Activated CD4-positive, alpha-beta T cell treated with anti-CD3 and anti-CD28 coated beads, Interleukin-10, Interleukin-2, amounts not matched to agents 100 ng/mL and 50 ng/mL, durations not matched to agents 16 hours and 8 hours (primary cell): ENCODE measurements at regions not wholly inside any gene's neighbourhood (a gene's known extent, or its start where the extent isn't known, plus 50 kb on each side); places are given as distances from the start of the nearest gene placed in this dataset.
"Not testable (repeated sequence)": the region's sequence is repeated elsewhere in the genome, so short reads cannot be mapped to it uniquely, and the experiment has no call there.

Experiments used
- DNase-seq: peaks from one replicate; pipeline ENCODE4 v3.0.0-alpha.2; 2020

DNA sequence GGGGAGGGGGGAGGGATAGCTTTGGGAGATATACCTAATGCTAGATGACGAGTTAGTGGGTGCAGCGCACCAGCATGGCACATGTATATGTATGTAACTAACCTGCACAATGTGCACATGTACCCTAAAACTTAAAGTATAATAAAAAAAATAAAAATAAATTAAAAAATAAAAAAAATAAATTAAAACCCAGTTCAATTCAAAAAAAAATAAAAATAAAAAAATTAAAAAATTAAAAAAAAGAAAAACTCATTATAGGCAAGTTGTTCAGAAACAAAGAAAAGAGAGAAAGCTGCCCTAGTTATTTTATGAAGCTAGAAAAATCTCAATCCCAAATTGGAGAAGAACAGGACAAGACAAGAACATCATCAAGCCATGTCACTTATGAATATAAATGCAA is 147.5 kb upstream of the PRR20G start:
- not testable (repeated sequence) for DNase-seq

DNA sequence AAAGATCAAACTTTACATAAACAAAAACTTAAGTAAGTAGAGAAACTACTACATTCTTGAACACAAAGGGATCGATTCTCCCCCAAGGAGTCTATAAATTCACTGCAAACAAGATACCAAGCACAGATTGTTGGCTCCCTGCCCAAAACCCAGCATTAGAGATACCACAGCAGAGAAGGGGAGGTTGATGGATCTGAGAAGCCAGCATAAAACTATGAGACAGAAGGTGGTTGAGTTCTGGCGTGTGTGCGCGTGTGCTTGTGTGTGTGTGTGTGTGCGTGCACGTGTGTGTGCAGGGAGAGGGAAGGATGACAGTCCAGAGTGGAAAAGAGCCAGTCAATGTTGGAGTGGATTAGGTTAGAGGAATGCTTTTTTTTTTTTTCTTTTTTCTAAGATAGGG is 143.2 kb upstream of the PRR20G start:
- DNase-seq, result no peak

DNA sequence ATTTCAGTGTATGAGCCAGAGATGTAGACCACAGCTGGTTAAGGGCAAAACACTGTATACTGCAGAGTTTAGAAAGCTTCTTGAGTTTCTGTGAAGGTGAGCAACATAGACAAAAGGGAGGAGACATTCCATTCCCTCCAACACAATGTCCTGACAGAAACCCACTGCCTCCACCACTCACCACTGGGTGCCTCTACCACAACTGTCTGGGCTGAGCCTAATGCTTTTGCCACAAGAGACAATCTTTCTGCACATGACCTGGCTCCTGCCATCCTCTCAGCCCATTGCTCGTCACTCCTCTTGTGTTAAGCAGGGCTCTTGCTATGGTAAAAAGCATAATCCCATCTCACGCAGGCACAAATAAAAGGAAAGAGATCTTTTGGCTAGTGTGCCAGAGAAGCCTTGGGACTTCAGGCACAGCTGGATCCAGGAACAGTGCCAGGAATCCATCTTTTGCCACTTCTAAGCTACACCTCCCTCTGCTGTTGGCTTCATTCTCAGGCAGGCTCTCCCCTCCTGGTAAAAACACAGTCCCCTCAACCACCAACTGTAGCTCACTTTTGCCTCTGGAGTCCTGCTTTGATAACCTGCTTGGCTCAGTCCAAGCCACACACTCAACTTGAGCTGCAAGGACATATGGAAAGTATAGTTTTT is 140.6 kb upstream of the PRR20G start:
- no peak for DNase-seq

DNA sequence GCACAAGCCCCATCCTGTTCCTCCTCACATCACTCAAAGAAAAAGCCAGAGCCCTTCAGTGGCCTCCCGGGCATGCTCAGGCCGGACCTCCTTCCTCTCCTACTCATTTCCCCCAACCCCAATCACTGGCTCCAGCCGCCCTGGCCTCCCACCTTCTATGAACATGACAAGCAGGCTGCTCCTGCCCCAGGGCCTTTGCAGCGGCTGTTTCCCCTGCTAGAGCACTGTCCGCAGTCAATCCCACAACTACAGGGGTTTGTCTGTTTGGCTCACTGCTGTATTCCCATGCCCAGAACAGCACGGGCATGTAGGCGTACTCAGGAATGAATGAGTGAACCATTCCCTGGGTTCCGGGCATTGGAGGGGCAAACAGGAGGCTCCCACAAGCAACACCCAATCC is 139.8 kb upstream of the PRR20G start:
- no peak for DNase-seq

DNA sequence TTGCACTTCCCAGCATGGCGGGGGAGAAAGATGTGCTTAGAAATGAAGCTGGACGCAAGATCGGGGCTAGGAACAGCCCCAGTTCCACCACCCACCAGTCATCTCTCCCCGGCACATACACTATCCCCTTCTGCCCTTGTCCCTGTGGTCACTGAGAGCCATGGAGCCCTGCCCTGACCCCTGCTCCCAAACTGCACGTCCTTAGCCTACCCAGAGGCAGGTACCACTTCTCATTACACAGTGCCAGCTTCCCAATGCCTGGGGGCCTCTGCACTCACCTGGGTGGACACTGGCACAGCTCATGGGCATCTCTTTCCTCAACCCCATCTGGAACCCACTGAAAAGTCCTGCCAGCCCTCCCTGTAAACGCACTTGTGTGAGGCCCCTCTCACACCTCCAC is 139.3 kb upstream of the PRR20G start:
- no peak for DNase-seq

DNA sequence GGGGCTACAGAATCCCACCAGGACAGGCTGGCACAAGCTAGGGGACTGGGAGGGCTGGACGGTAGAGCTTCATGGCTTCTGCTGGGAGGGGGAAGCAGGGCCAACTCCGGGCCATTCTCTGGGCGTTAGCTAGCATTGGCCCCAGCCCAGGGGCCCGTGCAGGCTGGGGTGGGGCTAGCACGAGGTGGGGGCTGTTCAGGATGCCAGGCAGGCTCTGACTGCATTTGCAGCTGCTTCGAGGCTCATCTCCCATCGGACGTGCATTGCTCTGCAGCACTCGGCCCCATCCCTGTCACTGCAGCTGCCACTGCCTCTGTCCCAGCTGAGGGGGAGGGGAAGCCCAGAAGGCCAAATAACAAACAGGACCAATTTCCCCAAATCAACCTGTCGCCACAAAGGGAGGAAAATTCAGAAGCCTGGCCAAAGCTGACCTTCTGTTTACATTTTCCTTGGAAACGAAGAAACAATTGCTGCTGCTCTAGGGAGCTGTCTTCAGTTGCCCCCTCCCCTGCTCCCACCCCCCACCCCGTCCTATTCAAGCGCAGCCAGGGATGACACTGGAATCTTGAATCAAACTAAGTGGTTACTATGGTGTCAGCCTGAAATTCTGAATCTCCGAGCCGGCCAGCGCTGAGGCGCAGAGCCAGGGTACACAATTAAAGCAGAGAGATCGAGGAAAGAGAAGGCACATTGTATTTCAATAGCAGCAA is 138.8 kb upstream of the PRR20G start:
- DNase-seq, result no peak

DNA sequence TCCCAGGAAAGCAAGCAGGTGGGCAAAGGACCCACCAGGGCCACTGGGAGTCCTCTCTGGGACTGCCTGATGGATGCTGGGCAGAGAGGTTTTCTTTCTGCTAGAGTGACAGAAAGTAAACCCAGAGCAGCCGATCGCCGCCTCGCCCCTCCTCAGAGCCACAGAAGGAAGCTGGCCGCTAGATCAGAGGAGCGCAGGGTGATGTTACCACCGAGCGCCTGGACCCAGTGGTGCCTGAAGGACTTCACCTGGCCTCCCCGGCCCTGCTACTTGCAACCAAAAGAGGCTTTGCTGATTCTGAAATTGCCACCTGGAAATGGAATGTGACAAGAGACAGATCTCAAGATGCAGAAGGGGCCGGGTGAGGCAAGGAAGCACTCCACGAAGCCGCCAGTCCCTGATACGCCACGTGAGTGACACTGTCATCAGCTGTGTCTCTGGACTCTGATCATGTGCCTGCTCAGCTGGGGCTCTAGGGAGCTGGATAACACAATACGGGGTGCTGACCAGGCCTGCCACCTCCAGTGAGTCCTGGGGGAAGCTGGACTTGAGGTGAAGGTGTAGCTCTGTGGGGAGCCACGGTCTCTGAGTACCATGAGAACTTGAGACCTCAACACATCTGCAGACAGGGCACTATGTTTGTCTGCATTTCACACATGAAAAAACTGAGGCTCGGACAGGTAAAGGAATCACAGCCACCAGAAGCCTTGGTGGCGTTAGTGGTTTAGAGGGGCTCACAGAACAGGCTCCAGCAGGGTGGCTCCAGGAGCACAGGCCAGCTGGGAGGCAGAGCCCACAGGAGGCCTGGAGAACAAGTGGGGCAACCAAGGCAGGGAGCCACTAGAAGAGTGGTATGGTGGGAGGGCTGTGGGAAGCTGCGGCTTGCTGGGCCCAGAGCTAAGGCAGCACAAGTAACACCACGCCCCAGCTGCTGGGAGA is 137.9 kb upstream of the PRR20G start:
- no peak for DNase-seq

DNA sequence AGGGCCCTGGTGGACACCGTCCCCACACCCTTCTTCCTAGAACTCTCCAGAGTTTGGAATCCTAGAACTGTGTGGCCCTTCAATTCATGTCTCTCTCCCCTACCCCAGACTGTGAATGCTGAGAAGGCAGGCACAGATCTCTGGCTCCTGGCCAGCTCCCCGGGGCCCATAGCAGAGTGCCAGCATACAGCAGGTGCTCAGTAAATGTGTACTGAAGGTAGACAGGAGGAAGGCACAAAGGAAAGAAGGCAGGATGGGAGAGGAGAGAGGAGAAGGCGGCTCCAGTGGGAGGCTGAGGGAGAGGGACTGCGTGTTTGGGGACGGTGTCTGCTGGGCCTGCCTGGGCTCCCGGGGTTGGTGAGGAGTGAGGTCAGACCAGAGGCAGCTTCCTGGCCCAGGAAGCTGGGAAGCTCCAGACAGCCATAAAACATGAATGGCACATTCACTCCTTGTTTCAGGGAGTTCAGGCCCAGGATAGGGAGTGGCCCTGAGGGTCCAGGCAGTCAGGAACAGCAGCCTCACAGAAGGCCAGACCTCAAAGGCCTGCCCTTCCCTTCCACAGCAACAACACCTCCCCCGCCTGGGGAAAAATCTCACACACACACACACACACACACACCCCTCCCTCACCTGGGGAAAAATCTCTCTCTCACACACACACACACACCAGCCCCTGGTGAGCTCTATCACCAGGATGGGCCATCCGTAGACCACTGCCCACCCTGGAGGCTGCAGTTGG is 137.1 kb upstream of the PRR20G start:
- no peak for DNase-seq

DNA sequence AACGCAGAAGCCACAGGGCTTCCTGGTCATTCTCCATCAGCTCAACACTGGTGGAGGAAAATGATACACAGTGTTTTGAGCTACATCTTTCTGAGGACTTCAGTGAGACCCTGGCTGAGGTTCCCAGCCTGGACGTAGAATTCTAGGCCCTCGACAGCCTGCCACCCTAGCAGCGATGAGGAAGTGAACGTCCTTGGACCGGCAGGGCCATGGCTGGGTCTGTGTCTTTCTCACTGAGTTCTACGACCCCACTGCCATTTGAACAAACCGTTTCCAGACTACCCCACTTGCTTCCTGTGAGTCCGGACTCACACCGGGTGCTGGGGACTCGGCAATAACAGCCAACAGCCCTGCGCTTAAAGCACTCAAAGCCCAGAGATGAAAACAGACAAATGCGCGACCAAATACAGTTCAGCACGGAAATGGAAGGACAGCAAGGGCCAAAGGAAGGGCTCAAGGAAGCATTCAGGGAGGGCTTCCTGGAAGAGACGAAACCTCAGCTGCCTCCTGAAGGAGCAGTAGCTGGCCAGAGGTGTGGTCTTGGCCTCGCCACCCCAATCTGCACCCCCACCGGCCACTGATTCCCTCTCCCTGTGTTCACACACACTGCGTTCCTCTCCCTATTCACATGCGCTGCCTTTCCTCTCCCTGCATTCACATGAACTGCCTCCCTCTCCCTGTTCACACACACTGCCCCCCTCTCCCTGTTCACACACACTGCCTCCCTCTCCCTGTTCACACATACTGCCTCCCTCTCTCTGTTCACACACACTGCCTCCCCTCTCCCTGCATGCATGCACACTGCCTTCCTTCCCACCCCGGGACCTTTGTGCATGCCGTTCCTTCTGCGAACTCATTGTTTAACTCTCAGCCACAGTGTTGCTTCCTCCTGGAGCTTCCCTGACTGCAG is 136.3 kb upstream of the PRR20G start:
- no peak for DNase-seq

DNA sequence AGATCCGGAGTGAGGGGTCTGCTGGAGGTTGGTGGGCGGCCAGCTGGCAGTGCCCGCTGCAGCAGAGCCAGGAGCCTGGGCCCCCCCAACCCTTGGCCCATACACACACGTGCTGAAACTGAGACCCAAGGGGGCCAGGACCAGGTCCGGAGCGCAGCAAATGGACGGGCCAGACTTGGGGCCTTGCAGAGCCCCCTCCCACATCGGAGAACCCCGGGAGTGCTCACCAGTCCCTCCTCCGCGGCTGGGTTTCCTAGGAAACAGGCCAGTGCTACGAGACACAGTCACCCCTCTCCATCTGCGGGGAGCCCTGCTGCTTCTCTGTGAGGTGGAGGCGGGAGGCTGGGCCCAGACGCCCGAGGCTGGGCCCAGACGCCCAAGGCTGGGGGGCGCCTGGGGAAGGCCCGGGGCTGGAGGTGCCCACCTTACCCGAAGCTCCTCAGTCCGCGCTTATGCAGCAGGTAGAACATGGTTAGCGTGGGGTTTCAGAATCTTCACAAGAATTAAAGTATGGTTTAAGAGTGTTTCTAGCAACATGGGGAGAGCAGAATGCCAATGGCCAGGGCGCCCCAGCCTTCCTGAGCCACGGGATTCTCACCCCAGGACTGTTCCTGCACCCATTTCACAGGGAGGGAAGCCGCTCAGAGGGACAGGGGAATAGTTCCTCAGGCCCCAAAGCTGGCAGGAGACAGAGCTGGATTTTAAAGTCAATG is 135.0 kb upstream of the PRR20G start:
- no peak for DNase-seq

DNA sequence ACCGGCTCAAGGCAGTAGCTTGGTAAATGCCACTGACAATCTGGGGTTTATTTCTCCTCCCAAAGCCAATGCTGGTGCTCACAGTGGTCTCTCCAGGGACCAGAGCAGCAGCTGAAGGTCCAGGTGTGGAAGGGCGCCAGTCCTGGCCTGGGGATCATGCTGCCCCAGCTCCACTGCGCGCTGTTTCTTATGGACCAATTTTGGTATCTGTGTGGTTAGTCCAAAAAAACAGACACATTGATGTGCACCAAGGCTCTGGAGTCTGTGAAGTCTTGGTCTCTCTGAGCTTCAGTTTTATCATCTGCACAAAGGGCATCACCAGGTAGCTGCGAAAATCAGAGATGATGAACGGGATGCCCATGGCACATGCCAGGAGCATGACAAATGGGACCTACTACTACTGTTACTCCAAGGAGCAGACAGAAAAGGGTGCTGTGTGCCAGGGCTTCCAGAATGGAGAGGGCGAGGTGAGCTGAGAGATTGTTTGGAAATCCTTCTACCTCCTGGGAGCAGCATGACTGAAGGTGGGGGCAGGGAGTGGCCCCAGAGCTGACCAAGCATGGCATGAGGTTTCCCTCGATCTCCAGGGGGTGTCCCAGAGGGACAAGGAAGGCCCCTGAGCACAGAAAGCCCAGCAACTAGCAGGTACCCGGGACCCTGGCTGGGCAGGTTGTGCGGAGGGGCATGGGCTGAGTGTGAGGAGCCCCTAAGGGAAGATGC is 134.3 kb upstream of the PRR20G start:
- no peak for DNase-seq

DNA sequence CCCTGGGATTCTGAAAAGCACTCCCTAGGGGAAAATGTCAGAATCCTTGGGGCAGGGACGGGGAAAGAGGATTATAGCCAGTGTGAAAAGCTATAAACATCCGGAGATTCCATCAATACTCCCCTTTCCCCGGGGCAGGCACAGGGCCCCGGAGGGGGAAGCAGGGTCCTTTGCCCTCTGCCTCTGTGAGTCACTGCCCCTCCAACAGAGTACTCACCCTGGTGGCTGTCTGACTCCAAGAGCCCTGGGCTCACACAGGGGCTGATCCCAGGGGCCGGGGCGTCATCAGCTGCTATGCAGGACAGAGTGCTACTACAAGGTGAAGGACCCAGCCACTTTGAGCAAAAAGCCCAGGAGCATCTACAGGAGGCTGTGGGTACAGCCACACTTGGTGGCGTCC is 133.0 kb upstream of the PRR20G start:
- DNase-seq, result no peak

DNA sequence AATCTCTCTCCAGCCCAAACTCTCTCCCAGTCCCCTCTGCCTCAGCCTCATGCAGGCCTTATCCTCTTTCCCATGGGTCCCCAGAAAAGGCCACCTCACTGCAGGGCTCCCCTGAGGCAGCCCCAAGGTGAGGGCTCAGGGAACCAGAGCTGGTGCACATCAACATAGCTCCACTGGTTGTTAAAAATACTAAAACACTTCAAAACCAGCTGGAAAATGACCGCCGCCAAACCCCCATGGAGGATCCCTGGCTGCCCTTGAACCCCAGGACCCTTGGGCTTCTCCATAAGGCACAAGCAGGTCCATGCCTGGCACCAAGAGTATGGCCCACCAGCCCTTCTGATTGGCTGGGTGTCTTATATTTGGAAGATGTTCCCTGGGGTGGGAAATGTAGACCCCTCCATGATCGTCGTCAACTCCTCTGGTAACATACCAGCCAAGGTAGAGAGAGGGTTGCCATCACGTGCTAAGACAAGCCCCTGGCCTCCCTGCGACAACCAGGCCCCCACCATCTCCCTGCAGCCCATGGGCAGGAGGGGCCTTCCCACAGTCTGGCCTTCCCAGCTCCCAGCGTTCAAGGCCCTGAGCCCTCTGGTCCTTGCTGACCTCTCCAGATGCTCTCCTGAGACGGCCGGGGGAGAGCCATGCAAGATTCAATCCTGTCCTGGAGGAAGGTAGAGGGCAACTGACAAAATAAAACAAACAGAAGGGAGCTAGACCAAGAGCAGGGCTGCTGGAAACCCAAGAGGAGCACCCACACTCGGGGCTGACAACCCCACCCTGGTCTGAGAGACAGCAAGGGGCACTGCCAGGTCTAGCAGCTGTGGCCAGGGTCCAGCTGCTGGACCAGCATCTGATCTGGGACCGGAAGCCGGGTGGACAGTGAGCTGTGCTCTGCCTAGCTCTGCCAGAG is 132.1 kb upstream of the PRR20G start:
- no peak for DNase-seq

DNA sequence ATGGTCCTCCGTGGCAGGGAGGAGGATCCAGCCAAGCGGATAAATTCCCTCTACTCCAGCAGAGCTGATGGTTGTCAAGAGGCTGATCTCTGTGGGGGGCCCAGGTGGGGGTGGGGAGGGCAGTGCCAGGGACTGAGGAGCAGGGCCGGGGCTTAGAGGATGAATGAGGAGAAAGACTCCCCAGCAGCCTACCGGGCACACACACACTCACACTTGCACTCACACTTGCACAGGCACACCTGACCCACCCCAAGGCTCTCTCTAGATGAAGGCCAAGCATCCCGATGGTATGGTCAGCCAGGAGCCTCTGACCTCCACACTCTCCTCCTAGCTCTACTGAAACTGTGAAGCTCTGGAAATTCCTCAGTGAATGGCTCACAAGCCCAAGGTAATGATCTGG is 131.3 kb upstream of the PRR20G start:
- DNase-seq, result no peak

DNA sequence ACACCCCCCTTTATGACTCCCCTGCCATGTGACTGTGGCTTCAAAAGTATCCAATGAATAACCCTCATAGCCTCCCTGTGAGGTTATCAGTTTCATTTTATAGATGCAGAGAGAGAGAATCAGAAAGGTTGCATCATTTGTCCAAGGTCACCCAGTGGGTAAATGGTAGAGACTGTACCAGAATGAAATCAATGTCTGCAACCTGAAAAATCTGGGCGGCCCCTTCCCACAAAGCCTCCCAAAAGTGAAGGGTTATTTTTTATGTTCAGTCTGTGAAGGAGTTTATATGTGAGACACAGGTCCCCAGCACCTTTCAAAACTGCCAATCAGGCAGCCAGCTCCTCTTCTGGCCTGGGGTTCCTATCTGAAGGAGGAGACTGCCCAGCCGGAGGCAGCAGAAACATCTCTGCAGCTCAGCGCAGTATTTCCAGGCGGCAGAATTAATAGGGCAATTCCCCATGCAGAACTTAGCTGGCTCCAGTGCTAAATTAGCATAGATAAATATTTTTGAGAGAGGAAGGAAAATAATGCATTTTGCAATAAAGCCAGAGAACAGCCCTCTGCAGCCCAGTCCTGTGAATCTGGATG is 130.8 kb upstream of the PRR20G start:
- no peak for DNase-seq

DNA sequence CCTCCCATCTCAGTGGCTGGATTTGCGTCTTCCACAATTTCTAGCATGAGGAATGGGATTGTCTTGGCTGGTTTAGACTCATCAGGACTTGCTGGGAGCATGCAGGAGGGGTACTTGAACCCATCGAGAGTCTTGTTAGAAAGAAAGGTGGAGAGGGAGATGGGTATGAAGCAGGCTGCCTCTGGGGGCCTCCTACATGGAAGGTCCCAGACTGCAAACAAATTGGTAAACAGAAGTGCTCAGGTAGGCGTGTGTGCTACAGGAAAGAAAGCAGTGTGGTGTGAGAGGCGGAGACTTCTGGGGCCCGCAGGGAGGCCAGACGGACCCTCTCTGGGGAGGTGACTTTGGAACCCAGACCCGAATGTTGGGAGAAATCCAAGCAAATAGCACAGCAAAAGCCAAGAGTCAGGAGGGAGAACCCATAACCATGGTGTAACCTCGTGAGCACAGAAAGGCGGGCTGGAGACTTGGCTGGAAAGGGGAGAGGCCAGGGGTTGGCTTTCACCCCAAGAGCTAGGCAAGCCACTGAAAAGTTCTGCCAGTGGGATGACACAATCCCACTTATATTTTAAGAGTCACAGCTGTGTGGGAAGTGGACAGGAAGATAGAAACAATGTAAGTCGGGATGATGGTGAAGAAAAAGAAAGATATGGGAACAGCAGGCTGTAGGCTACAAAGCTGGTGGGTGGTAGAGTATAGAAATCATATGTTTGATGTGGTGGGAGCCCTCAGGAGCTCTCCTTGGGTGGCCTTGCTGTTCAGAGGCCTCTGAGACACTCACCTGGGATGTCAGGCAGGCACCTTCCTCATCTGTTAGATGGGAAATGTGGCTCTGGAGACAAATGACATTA is 130.1 kb upstream of the PRR20G start:
- no peak for DNase-seq

DNA sequence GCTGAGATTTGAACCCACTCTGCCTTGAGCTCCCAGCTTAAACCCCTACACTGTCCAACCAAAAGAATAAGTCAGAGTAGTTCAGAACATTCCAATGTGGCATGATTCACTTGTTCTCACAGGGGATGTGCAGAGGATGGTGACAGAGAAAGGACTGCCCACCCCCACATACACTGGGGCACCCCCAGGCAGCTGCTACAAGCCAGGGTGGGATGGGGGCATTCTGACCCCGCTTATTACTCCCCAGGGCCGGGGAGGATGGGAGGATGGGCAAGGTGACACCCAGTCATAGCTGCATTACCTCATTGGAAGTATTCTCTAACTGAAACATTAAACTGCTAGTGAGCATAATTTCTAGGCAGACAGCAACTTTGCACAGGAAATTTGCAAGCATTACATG is 126.0 kb upstream of the PRR20G start:
- no peak for DNase-seq

DNA sequence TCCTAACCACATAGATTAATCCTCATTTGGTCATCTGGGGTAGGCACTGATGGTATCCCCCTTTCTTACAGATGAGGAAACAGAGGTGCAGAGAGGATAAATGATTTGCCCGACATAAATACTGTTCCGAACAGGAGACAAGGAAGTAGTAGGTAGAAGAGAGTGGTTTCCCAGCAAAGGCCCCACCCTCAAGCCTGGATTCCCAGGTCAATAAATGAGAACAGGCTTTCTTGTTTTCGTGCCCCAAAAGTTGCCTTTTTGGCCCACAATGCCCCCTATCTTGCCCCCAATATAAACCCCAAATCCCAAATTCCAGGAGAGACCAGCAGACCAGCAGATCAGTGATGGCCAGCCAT is 125.5 kb upstream of the PRR20G start:
- no peak for DNase-seq
